ENCODE measurements at regions not wholly inside any gene's neighbourhood (a gene's known extent, or its start where the extent isn't known, plus 50 kb on each side); places are given as distances from the start of the nearest gene placed in this dataset.
A peak's percentile ranks its signal among the peaks of the same experiment; 100 is the strongest.

GRCh38 chr2:13574831-13575230 is 858.1 kb downstream of the TRIB2 start:
- in situ Hi-C loops (cut with HindIII; ENCODE audit: low pct_ligation_motif_present, low sequenced_read_pairs): no loop called here
- no peaks in the 10 kb centered on the region for H3K27me3 ChIP-seq (replicated peaks)
- H3K4me3 ChIP-seq (ENCODE audit: low read depth, low read length): no peak overlapping the region
- no peak for DNase-seq
- TF ChIP-seq CTCF (IDR thresholded peaks at IDR 0.05; ENCODE audit: low read depth, low read length, missing control alignments): no peak
- no peak overlapping the region for H3K27ac ChIP-seq
- H3K36me3 ChIP-seq (replicated peaks): no peaks in the 10 kb centered on the region

GRCh38 chr2:13576406-13577036 is 859.8 kb downstream of the TRIB2 start:
- no peak overlapping the region for H3K27ac ChIP-seq
- in situ Hi-C loops (cut with HindIII; ENCODE audit: low pct_ligation_motif_present, low sequenced_read_pairs): no loop called here
- H3K36me3 ChIP-seq (replicated peaks): no peaks in the 10 kb centered on the region
- DNase-seq: no peak
- no peaks in the 10 kb centered on the region for H3K27me3 ChIP-seq (replicated peaks)
- TF ChIP-seq CTCF (IDR thresholded peaks at IDR 0.05; ENCODE audit: low read depth, low read length, missing control alignments): no peak
- H3K4me3 ChIP-seq (ENCODE audit: low read depth, low read length): no peak overlapping the region

GRCh38 chr2:13578547-13578946 is 861.8 kb downstream of the TRIB2 start:
- Histone ChIP-seq H3K27me3 (replicated peaks) (no peaks in the 10 kb centered on the region), H3K4me3 (ENCODE audit: low read depth, low read length) (no peak overlapping the region), H3K36me3 (replicated peaks) (no peaks in the 10 kb centered on the region), H3K27ac (no peak overlapping the region)
- TF ChIP-seq CTCF (IDR thresholded peaks at IDR 0.05; ENCODE audit: low read depth, low read length, missing control alignments): no peak
- no peak for DNase-seq
- in situ Hi-C loops (cut with HindIII; ENCODE audit: low pct_ligation_motif_present, low sequenced_read_pairs): no loop called here

GRCh38 chr2:13581471-13581870 is 864.7 kb downstream of the TRIB2 start:
- no peak for DNase-seq
- no peak overlapping the region for H3K4me3 ChIP-seq (ENCODE audit: low read depth, low read length)
- H3K27ac ChIP-seq: no peak overlapping the region
- no peaks in the 10 kb centered on the region for H3K36me3 ChIP-seq (replicated peaks)
- in situ Hi-C loops (cut with HindIII; ENCODE audit: low pct_ligation_motif_present, low sequenced_read_pairs): no loop called here
- TF ChIP-seq CTCF (IDR thresholded peaks at IDR 0.05; ENCODE audit: low read depth, low read length, missing control alignments): peak; percentile 49
- no peaks in the 10 kb centered on the region for H3K27me3 ChIP-seq (replicated peaks)

GRCh38 chr2:13583609-13584008 is 866.9 kb downstream of the TRIB2 start:
- no peak for TF ChIP-seq CTCF (IDR thresholded peaks at IDR 0.05; ENCODE audit: low read depth, low read length, missing control alignments)
- no peak overlapping the region for H3K4me3 ChIP-seq (ENCODE audit: low read depth, low read length)
- H3K27me3 ChIP-seq (replicated peaks): no peaks in the 10 kb centered on the region
- no peak overlapping the region for H3K27ac ChIP-seq
- DNase-seq: no peak
- in situ Hi-C loops (cut with HindIII; ENCODE audit: low pct_ligation_motif_present, low sequenced_read_pairs): no loop called here
- H3K36me3 ChIP-seq (replicated peaks): no peaks in the 10 kb centered on the region

- Histone ChIP-seq H3K27ac (no peak overlapping the region), H3K36me3 (replicated peaks) (no peaks in the 10 kb centered on the region), H3K4me3 (ENCODE audit: low read depth, low read length) (no peak overlapping the region), H3K27me3 (replicated peaks) (no peaks in the 10 kb centered on the region)
- in situ Hi-C loops (cut with HindIII; ENCODE audit: low pct_ligation_motif_present, low sequenced_read_pairs): no loop called here
- TF ChIP-seq CTCF (IDR thresholded peaks at IDR 0.05; ENCODE audit: low read depth, low read length, missing control alignments): no peak
- no peak for DNase-seq
Measured at GRCh38 chr2:13584020-13584419, 867.3 kb downstream of the TRIB2 start.

Measured in brain microvascular endothelial cell (primary cell).